ENCODE measurements at regions not wholly inside any gene's neighbourhood (a gene's known extent, or its start where the extent isn't known, plus 50 kb on each side); places are given as distances from the start of the nearest gene placed in this dataset.

GRCh38 chr12:39070775-39071174 is 165.4 kb upstream of the CPNE8 start:
- TF ChIP-seq, protein P1, sequence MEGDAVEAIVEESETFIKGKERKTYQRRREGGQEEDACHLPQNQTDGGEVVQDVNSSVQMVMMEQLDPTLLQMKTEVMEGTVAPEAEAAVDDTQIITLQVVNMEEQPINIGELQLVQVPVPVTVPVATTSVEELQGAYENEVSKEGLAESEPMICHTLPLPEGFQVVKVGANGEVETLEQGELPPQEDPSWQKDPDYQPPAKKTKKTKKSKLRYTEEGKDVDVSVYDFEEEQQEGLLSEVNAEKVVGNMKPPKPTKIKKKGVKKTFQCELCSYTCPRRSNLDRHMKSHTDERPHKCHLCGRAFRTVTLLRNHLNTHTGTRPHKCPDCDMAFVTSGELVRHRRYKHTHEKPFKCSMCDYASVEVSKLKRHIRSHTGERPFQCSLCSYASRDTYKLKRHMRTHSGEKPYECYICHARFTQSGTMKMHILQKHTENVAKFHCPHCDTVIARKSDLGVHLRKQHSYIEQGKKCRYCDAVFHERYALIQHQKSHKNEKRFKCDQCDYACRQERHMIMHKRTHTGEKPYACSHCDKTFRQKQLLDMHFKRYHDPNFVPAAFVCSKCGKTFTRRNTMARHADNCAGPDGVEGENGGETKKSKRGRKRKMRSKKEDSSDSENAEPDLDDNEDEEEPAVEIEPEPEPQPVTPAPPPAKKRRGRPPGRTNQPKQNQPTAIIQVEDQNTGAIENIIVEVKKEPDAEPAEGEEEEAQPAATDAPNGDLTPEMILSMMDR (IDR thresholded peaks at IDR 0.05; ENCODE audit: insufficient read depth, low read length, poor library complexity, severe bottlenecking) = no peak
- no peak for TF ChIP-seq EZH2phosphoT487 (conservative IDR thresholded peaks at IDR 0.05; ENCODE audit: low read length)

Measured in SU-DHL-6 (cell line).